ENCODE measurements at regions not wholly inside any gene's neighbourhood (a gene's known extent, or its start where the extent isn't known, plus 50 kb on each side); places are given as distances from the start of the nearest gene placed in this dataset.

GRCh38 chr3:109445210-109445609 is 107.9 kb upstream of the DPPA4 start:
- TF ChIP-seq POLR2A (IDR thresholded peaks at IDR 0.05) (no peak), CTCF (IDR thresholded peaks at IDR 0.05) (no peak)
